Breast epithelium (tissue), 3 donors: ENCODE measurements at regions not wholly inside any gene's neighbourhood (a gene's known extent, or its start where the extent isn't known, plus 50 kb on each side); places are given as distances from the start of the nearest gene placed in this dataset.

Source experiments
- CTCF ChIP-seq, 3 donors: fragments of 450-650 bp; IDR thresholded peaks; one replicate each; pipeline ENCODE4 v1.5.1; 2016 to 2017; ENCODE audit warnings: antibody characterized with exemption in 3 of 3, mild to moderate bottlenecking in 3 of 3, moderate library complexity in 3 of 3
- POLR2AphosphoS5 ChIP-seq, 3 donors: sonication (generic); formaldehyde crosslinking; IDR thresholded peaks; one replicate each; pipeline ENCODE4 v1.6.1; 2017; ENCODE audit warnings: antibody characterized with exemption in 3 of 3

GRCh38 chr10:4440260-4440659 is 385.7 kb upstream of the AKR1E2 start:
- TF ChIP-seq CTCF (IDR thresholded peaks at IDR 0.05) (no peak), POLR2AphosphoS5 (IDR thresholded peaks at IDR 0.05) (no peak)
